T-cell (primary cell): ENCODE measurements at regions not wholly inside any gene's neighbourhood (a gene's known extent, or its start where the extent isn't known, plus 50 kb on each side); places are given as distances from the start of the nearest gene placed in this dataset.
A peak's percentile ranks its signal among the peaks of the same experiment; 100 is the strongest.

Experiments
- ATAC-seq, 4 experiments: fragments of 200-7000 bp in 3 of 4; fragments of 150-1000 bp in 1 of 4; cut with Tn5 transposase; replicated peaks in 1 of 4; 1 replicate in 3 of 4; 2 replicates in 1 of 4; pipeline ENCODE4 v1.10.0; 2021; ENCODE audit warnings: moderate library complexity in 3 of 4, mild to moderate bottlenecking in 2 of 4, moderate number of reproducible peaks in 1 of 4
- CTCF ChIA-PET, 2 donors: fragments of 300-600 bp; sonication (Branson Sonifier 250); formaldehyde crosslinking; loops; one replicate each; lab custom pipeline; 2022; ENCODE audit warnings: antibody characterized with exemption in 2 of 2; lab: Charles Lee
- POLR2A ChIA-PET, 2 donors: fragments of 300-600 bp; sonication (Branson Sonifier 250); formaldehyde crosslinking; loops; one replicate each; lab custom pipeline; 2022; ENCODE audit warnings: antibody characterized with exemption in 2 of 2; lab: Charles Lee
- DNase-seq, 35 experiments: peaks; one replicate each; pipeline versions ENCODE4 v3.0.0 to v3.0.0-alpha.2; 2013 to 2023
- H3K27ac ChIP-seq: one replicate; pipeline ENCODE4 v1.5.1; 2013; ENCODE audit warnings: low read length
- H3K27me3 ChIP-seq, 2 experiments: replicated peaks in 1 of 2; 1 replicate in 1 of 2; 2 replicates in 1 of 2; pipeline versions ENCODE4 v1.6.1 to v1.7.0; 2013; ENCODE audit warnings: low read length in 1 of 2, mixed read lengths in 1 of 2; ENCODE audit not compliant: control insufficient read depth in 2 of 2, insufficient read depth in 2 of 2; ENCODE audit errors: extremely low read depth in 1 of 2
- H3K36me3 ChIP-seq, 2 donors: 1 replicate in 1 of 2; 2 replicates in 1 of 2; pipeline versions ENCODE4 v1.6.1 to v1.7.0; 2013; ENCODE audit warnings: low read length in 1 of 2; ENCODE audit not compliant: control insufficient read depth in 2 of 2, insufficient read depth in 1 of 2; ENCODE audit errors: extremely low read depth in 1 of 2
- H3K4me1 ChIP-seq, 2 experiments: 1 replicate in 1 of 2; 2 replicates in 1 of 2; pipeline versions ENCODE4 v1.6.1 to v1.7.0; 2013; ENCODE audit warnings: low read length in 2 of 2, mixed read lengths in 1 of 2; ENCODE audit not compliant: insufficient read depth in 2 of 2, control insufficient read depth in 1 of 2; ENCODE audit errors: extremely low read depth in 1 of 2
- H3K4me3 ChIP-seq, 2 donors: 1 replicate in 1 of 2; 2 replicates in 1 of 2; pipeline versions ENCODE4 v1.5.1 to v1.7.0; 2013; ENCODE audit warnings: mild to moderate bottlenecking in 2 of 2, low read length in 1 of 2, moderate library complexity in 1 of 2; ENCODE audit not compliant: control insufficient read depth in 1 of 2; ENCODE audit errors: extremely low read depth in 1 of 2
- H3K9me3 ChIP-seq: 2 replicates; pipeline ENCODE4 v1.7.0; 2013
- H3K27ac Mint-ChIP-seq, 2 donors: one replicate each; pipeline ENCODE4 v1.8.0; 2020 to 2021; ENCODE audit warnings: mild to moderate bottlenecking in 2 of 2, mixed read lengths in 2 of 2
- H3K27me3 Mint-ChIP-seq, 2 donors: one replicate each; pipeline ENCODE4 v1.8.0; 2021 to 2022; ENCODE audit warnings: mixed read lengths in 2 of 2
- H3K36me3 Mint-ChIP-seq: one replicate; pipeline ENCODE4 v1.8.0; 2021; ENCODE audit warnings: mixed read lengths
- H3K4me1 Mint-ChIP-seq, 3 donors: one replicate each; pipeline ENCODE4 v1.8.0; 2020 to 2022; ENCODE audit warnings: mixed read lengths in 3 of 3, mild to moderate bottlenecking in 1 of 3
- H3K4me3 Mint-ChIP-seq, 3 donors: one replicate each; pipeline ENCODE4 v1.8.0; 2020 to 2022; ENCODE audit warnings: mild to moderate bottlenecking in 3 of 3, mixed read lengths in 3 of 3, moderate library complexity in 3 of 3
- H3K9me3 Mint-ChIP-seq, 3 donors: one replicate each; pipeline ENCODE4 v1.8.0; 2020 to 2022; ENCODE audit warnings: mixed read lengths in 3 of 3
- WGBS: methylation state at CpG from one replicate; pipeline ENCODE4 v1.1.5; 2013; ENCODE audit warnings: missing lambda C conversion rate; ENCODE audit not compliant: insufficient coverage; 5-methylcytosine and 5-hydroxymethylcytosine counted together

DNA sequence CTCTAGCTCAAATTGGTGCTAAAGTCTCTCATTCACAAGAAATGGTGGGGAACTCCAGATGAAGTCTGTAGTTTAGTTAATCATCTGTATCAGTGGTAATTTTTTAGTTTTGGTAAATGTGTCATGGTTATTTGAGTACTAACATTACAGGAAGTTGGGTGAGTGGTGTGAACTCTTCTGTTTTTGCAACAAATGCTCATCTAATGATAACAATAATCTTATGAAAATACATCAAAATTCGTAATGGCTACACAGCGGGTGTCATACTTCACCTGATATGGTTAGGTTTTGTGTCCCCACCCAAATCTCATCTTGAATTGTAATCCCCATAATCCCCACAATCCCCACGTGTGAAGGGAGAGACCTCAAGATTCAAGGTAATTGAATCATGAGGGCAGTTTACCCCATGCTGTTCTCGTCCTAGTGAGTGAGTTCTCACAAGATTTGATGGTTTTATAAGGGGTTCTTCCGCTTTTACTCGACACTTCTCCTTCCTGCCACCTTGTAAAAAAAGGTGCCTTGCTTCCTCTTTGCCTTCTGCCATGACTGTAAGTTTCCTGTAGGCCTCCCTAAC lies 209.3 kb upstream of the FOXN3 start:
- Histone ChIP-seq H3K27me3 (no peaks in the 10 kb centered on the region), H3K27ac (peak overlapping the region; percentile 71), H3K36me3 (no peaks in the 10 kb centered on the region), H3K4me1 (peaks cover 14 to 39% of the 10 kb centered on the region in 2 experiments), H3K4me3 (no peak overlapping the region), H3K9me3 (no peaks in the 10 kb centered on the region)
- DNase-seq (peak in 3 of 35 experiments; percentile 2 to 51 (median 10)), ATAC-seq (peak in 1 of 4 experiments; percentile 50)
- peaks cover 50 to 66% (median 58%) of the 10 kb centered on the region in 3 donors for H3K4me1 Mint-ChIP-seq
- peaks cover 0 to 7% (median 2%) of the 10 kb centered on the region in 3 donors for H3K9me3 Mint-ChIP-seq
- H3K27me3 Mint-ChIP-seq = no peaks in the 10 kb centered on the region
- WGBS = no CpG with 5 or more reads among the region's 6 CpGs
- H3K4me3 Mint-ChIP-seq = no peak overlapping the region
- CTCF ChIA-PET = no interaction called here
- peaks cover 3% of the 10 kb centered on the region for H3K36me3 Mint-ChIP-seq
- POLR2A ChIA-PET = no interaction called here
- H3K27ac Mint-ChIP-seq = peak overlapping the region; percentile 68 to 76

DNA sequence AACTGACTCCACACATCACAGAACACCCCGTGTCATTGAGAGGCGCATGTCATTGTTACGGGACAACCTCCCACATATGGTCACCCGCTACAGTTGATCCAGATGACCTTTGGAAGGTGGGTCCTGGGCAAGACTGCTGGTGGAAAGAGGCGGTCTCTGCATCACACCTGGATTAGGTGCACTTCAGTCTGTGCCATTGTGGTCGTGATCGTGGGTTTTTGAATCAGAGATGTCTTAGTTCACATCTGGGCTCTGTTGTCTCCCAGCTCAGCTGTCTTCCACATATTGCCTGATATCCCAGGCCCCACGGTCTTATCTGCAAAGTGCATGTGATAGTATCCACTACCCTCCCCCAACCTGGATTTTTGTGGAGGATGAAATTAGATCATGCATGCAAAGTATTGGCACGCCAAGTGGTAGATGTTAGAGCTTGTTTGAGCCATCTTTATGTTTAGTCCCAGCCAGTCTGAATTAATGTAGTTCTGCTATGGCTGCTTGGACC lies 208.7 kb upstream of the FOXN3 start:
- H3K4me1 Mint-ChIP-seq = peaks cover 50 to 66% (median 58%) of the 10 kb centered on the region in 3 donors
- Histone ChIP-seq H3K4me1 (peaks cover 14 to 45% of the 10 kb centered on the region in 2 experiments), H3K27me3 (no peaks in the 10 kb centered on the region), H3K36me3 (no peaks in the 10 kb centered on the region), H3K27ac (peak overlapping the region; percentile 71), H3K4me3 (no peak overlapping the region), H3K9me3 (no peaks in the 10 kb centered on the region)
- H3K4me3 Mint-ChIP-seq = no peak overlapping the region
- H3K27me3 Mint-ChIP-seq = no peaks in the 10 kb centered on the region
- H3K27ac Mint-ChIP-seq = peak overlapping the region; percentile 68 to 76
- H3K9me3 Mint-ChIP-seq = peaks cover 0 to 7% (median 2%) of the 10 kb centered on the region in 3 donors
- POLR2A ChIA-PET = no interaction called here
- H3K36me3 Mint-ChIP-seq = peaks cover 3% of the 10 kb centered on the region
- no peak for ATAC-seq
- 84% methylated on average over 5 of the region's 9 CpGs for whole genome bisulfite sequencing
- CTCF ChIA-PET = no interaction called here
- DNase-seq = no peak

DNA sequence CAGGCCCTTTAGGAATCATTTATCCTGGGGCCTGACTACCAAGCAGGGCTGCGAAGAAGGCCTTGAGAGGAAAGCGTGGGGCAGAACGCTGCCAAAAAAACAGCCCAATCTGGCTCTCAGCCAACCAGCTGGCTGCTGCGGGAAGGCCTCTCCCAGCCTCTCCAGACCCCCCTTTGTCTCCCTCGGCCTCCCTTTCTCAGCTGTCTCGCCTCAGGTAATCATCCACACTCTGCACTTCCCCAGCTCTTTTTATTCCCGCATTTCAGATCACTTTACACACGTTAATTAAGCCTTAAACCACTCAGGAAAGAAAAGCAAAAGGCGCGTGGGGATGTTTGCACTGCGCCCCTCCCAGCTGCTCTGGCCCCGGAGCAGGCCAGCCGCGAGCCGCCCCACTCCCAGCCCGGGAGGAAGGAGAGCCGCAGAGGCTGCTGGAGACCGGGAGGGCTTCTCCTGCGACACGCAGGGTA lies 208.2 kb upstream of the FOXN3 start:
- H3K27me3 Mint-ChIP-seq = no peaks in the 10 kb centered on the region
- Histone ChIP-seq H3K27ac (no peak overlapping the region), H3K4me1 (peaks cover 16 to 44% of the 10 kb centered on the region in 2 experiments), H3K27me3 (no peaks in the 10 kb centered on the region), H3K9me3 (no peaks in the 10 kb centered on the region), H3K36me3 (no peaks in the 10 kb centered on the region), H3K4me3 (no peak overlapping the region)
- ChIA-PET CTCF (no interaction called here), POLR2A (no interaction called here)
- peaks cover 0 to 7% (median 2%) of the 10 kb centered on the region in 3 donors for H3K9me3 Mint-ChIP-seq
- no peak overlapping the region for H3K27ac Mint-ChIP-seq
- peaks cover 3% of the 10 kb centered on the region for H3K36me3 Mint-ChIP-seq
- ATAC-seq (no peak), DNase-seq (no peak)
- peaks cover 50 to 66% (median 58%) of the 10 kb centered on the region in 3 donors for H3K4me1 Mint-ChIP-seq
- no peak overlapping the region for H3K4me3 Mint-ChIP-seq
- 100% methylated on average over 11 of the region's 20 CpGs for WGBS

DNA sequence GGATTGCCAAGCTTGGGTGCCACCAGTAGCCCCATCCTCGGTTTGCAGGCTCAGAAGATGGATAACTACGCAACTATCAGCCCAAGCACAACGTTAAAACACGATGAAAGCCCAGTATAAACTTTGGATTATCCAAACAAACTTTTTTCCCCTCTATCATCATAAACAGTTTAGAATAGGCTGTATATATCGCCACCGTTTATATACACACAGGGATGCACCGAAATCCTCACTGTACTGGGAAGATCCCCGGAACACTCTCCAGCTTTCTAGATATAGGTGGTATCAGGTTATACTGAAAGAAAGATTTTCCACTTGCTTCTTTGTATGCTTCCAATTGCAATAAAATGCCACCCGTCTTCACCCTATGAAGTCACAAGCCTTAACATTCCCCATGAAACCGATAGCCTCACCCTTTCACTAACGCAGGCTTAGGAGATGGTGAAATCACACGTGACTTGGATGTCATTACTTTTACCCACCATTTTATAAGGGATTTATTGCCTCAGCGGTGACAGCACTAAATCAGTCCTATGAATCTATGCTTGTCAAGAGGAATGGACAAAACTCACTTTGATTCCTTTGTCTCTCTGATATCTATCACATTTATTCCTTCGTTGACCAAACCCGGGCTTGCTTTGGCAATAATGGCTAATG lies 207.6 kb upstream of the FOXN3 start:
- 97% methylated on average over 6 of the region's 15 CpGs for WGBS
- H3K4me3 Mint-ChIP-seq = no peak overlapping the region
- CTCF ChIA-PET = interaction anchor here in 1 of 2 donors (0.5 kb wide), 1 partner anchor 56 kb away, joined by 3 read pairs; no protein-coding TSS in a partner anchor

DNA sequence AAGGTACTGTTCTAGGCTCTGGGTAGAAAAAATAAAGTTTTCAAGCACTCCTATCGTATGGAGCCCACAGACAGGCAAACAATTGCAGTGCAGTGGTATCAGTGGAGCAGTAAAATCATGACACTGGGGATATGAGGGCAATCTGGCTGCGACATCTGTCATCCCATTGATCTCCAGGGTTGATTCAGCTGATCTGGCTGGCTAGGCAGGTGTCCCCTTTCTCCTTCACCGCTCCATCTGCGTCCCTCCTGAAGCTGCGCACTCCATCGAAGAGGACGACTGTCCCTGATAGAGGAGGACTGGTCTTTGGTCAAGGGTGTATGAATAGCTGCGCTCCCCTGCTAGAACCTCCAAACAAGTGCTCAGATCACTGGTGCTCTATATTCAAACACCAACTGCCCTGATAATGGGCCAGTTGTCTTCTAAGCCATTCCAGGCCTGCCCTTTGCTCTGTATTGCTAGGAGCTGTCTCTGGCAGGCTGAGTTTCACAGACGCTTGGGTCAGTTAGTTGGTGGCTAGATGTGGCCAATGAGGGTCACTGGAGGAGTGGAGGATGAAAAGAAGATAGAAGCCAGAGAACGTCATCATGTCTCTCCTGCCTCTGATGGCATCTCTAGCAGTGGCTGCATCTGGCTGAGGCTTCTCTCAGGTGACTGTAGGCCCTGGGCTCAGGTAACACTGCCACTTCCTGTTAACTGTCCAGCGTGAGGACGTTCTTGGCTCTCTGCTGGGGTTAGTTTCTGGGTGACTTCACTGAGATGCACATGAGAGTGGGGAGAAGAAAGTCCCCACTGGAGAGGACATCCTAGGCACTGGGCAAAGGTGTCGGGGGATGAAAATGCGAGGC lies 205.0 kb upstream of the FOXN3 start:
- no peaks in the 10 kb centered on the region for H3K9me3 ChIP-seq
- no peak for DNase-seq
- Mint-ChIP-seq H3K27ac (peak overlapping the region; percentile 96 to 97), H3K4me3 (peak overlapping the region in 2 of 3 donors; percentile 21 to 93), H3K9me3 (peaks cover 0 to 7% (median 2%) of the 10 kb centered on the region in 3 donors), H3K4me1 (peaks cover 47 to 54% (median 52%) of the 10 kb centered on the region in 3 donors), H3K27me3 (no peaks in the 10 kb centered on the region), H3K36me3 (peaks cover 3% of the 10 kb centered on the region)
- H3K27me3 ChIP-seq = no peaks in the 10 kb centered on the region
- WGBS = 76% methylated on average over 6 of the region's 14 CpGs
- ChIA-PET CTCF (no interaction called here), POLR2A (interaction anchor here (0.5 to 0.6 kb wide), 2 partner anchors 9 to 63 kb away, joined by 3 read pairs; no protein-coding TSS in a partner anchor)
- peak overlapping the region; percentile 85 for H3K27ac ChIP-seq
- ATAC-seq = no peak
- no peak overlapping the region for H3K4me3 ChIP-seq
- H3K36me3 ChIP-seq = no peaks in the 10 kb centered on the region
- peaks cover 24 to 39% of the 10 kb centered on the region in 2 experiments for H3K4me1 ChIP-seq

More for the DNA sequence above, 207.6 kb upstream of the FOXN3 start:
- no peak overlapping the region for H3K27ac ChIP-seq
- no peak overlapping the region for H3K4me3 ChIP-seq
- peaks cover 53 to 67% (median 58%) of the 10 kb centered on the region in 3 donors for H3K4me1 Mint-ChIP-seq
- POLR2A ChIA-PET = no interaction called here
- H3K27me3 ChIP-seq = no peaks in the 10 kb centered on the region
- peaks cover 21 to 46% of the 10 kb centered on the region in 2 experiments for H3K4me1 ChIP-seq
- peaks cover 3% of the 10 kb centered on the region for H3K36me3 Mint-ChIP-seq
- H3K9me3 ChIP-seq = no peaks in the 10 kb centered on the region
- H3K9me3 Mint-ChIP-seq = peaks cover 0 to 7% (median 2%) of the 10 kb centered on the region in 3 donors
- no peak for ATAC-seq
- no peak overlapping the region for H3K27ac Mint-ChIP-seq
- no peak for DNase-seq
- H3K36me3 ChIP-seq = no peaks in the 10 kb centered on the region
- H3K27me3 Mint-ChIP-seq = no peaks in the 10 kb centered on the region

DNA sequence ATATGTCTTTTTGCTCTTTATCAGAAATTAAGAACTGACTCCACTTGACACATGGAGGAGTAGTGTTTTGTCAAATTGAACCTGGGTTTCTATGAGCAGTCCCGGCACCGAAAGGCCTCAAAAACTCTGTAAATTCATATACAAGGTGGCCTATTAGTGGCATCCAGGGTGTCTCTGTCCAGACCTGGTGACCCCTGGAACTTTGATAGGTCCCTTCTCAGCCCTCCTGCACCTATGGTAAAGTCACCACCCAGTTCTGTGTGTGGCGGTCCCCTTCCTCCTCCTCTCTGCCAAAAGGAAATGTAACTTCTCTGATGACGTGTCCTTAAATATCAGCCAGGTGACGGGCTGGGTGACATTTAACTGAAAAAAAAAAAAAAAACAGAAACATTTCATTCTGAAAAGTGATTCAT lies 204.0 kb upstream of the FOXN3 start:
- no peaks in the 10 kb centered on the region for H3K9me3 ChIP-seq
- peaks cover 32 to 41% of the 10 kb centered on the region in 2 experiments for H3K4me1 ChIP-seq
- peak overlapping the region; percentile 85 for H3K27ac ChIP-seq
- CTCF ChIA-PET = no interaction called here
- H3K36me3 Mint-ChIP-seq = no peaks in the 10 kb centered on the region
- 4% methylated on average over 4 of the region's 5 CpGs for WGBS
- DNase-seq = peak in 33 of 35 experiments; percentile 10 to 75 (median 29)
- H3K27me3 ChIP-seq = no peaks in the 10 kb centered on the region
- POLR2A ChIA-PET = no interaction called here
- H3K9me3 Mint-ChIP-seq = no peaks in the 10 kb centered on the region
- H3K4me3 Mint-ChIP-seq = peak overlapping the region; percentile 87 to 93 (median 88)
- H3K36me3 ChIP-seq = no peaks in the 10 kb centered on the region
- H3K4me1 Mint-ChIP-seq = peaks cover 46 to 54% (median 51%) of the 10 kb centered on the region in 3 donors
- peak; percentile 55 to 63 (median 55) for ATAC-seq
- H3K4me3 ChIP-seq = peak overlapping the region; percentile 23 to 40
- peak overlapping the region; percentile 96 to 97 for H3K27ac Mint-ChIP-seq
- no peaks in the 10 kb centered on the region for H3K27me3 Mint-ChIP-seq
